ENCODE measurements at regions not wholly inside any gene's neighbourhood (a gene's known extent, or its start where the extent isn't known, plus 50 kb on each side); places are given as distances from the start of the nearest gene placed in this dataset.
"Not testable (repeated sequence)": the region's sequence is repeated elsewhere in the genome, so short reads cannot be mapped to it uniquely, and the experiment has no call there.

GRCh38 chr2:78154586-78154985 is 632.4 kb upstream of the LRRTM4 start:
- no peak for DNase-seq

- no peak for DNase-seq
Measured at GRCh38 chr2:78162202-78162601, 640.0 kb upstream of the LRRTM4 start.

- DNase-seq, result not testable (repeated sequence)
Measured at GRCh38 chr2:78172157-78172556, 650.0 kb upstream of the LRRTM4 start.

GRCh38 chr2:78175645-78176044 is 653.5 kb upstream of the LRRTM4 start:
- DNase-seq, result no peak

GRCh38 chr2:78201064-78201575 is 678.9 kb upstream of the LRRTM4 start:
- no peak for DNase-seq

GRCh38 chr2:78202366-78202765 is 680.2 kb upstream of the LRRTM4 start:
- no peak for DNase-seq

- no peak for DNase-seq
Measured at GRCh38 chr2:78202986-78203670, 681.0 kb upstream of the LRRTM4 start.

GRCh38 chr2:78218066-78218465 is 695.9 kb upstream of the LRRTM4 start:
- DNase-seq, result no peak

GRCh38 chr2:78237704-78238103 is 715.5 kb upstream of the LRRTM4 start:
- no peak for DNase-seq

GRCh38 chr2:78245394-78246135 is 723.4 kb upstream of the LRRTM4 start:
- no peak for DNase-seq

- no peak for DNase-seq
Measured at GRCh38 chr2:78251708-78252107, 729.5 kb upstream of the LRRTM4 start.

GRCh38 chr2:78260861-78261260 is 738.7 kb upstream of the LRRTM4 start:
- DNase-seq, result no peak

GRCh38 chr2:78261454-78261853 is 739.3 kb upstream of the LRRTM4 start:
- no peak for DNase-seq

- not testable (repeated sequence) for DNase-seq
Measured at GRCh38 chr2:78262089-78262488, 739.9 kb upstream of the LRRTM4 start.

GRCh38 chr2:78262713-78263375 is 740.7 kb upstream of the LRRTM4 start:
- DNase-seq, result no peak

GRCh38 chr2:78263571-78263970 is 741.4 kb upstream of the LRRTM4 start:
- no peak for DNase-seq

GRCh38 chr2:78264130-78264529 is 742.0 kb upstream of the LRRTM4 start:
- DNase-seq, result no peak

GRCh38 chr2:78281164-78281563 is 744.3 kb upstream of the REG3G start:
- DNase-seq, result no peak

GRCh38 chr2:78290581-78291214 is 734.8 kb upstream of the REG3G start:
- DNase-seq, result no peak

GRCh38 chr2:78293768-78294167 is 731.7 kb upstream of the REG3G start:
- no peak for DNase-seq

- no peak for DNase-seq
Measured at GRCh38 chr2:78301166-78301789, 724.2 kb upstream of the REG3G start.

- no peak for DNase-seq
Measured at GRCh38 chr2:78304678-78305077, 720.8 kb upstream of the REG3G start.

GRCh38 chr2:78309460-78309859 is 716.0 kb upstream of the REG3G start:
- DNase-seq, result no peak
